HG02981 (cell line): ENCODE measurements at regions not wholly inside any gene's neighbourhood (a gene's known extent, or its start where the extent isn't known, plus 50 kb on each side); places are given as distances from the start of the nearest gene placed in this dataset.
"Not testable (repeated sequence)": the region's sequence is repeated elsewhere in the genome, so short reads cannot be mapped to it uniquely, and the experiment has no call there.

ENCODE experiments used
- ATAC-seq: cut with Tn5 transposase; IDR thresholded peaks from one replicate; pipeline ENCODE4 v1.9.1; 2021; ENCODE audit warnings: mild to moderate bottlenecking, moderate library complexity; ENCODE audit not compliant: unreplicated experiment

DNA sequence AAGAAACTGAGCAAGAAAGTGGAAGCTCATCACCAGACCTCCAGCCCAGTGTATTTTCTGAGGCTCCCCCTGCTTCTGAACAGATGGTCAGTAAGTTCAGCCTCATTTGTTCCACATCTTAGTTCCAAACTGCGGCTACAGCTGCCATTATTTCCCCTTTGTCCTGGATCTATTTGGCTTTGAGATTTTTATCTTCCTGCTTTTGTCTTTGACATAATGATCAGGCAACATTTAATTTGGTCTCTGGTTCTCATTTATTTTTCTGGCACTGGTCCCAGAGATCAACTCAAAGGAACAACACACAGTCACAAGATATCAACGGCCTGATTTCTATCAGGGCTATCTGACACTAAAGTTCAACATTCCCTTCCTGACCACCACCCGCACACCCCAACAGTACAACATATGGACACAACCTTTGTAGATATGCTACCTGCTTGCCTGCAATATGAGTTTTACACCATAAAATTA lies 137.5 kb downstream of the FAM76B start:
- ATAC-seq = no peak

DNA sequence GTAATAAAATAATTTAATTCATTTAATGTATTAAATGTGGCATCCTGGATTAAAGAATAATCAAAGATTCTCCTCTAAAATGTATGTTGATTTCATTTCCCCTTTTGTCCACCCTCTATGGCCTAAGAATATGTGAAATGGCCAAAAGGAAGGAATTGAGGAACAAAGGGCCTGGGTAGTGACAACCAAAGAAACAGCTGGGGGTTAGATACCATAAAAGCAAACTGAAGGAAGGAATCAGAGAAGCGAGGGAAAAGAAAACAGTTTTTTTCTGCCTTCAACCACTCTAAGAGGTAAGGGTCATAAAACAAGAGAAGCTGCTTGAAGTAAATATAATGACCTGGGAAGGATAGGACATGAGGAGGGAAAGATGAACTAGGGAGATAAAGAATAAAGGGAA lies 139.3 kb downstream of the FAM76B start:
- no peak for ATAC-seq

DNA sequence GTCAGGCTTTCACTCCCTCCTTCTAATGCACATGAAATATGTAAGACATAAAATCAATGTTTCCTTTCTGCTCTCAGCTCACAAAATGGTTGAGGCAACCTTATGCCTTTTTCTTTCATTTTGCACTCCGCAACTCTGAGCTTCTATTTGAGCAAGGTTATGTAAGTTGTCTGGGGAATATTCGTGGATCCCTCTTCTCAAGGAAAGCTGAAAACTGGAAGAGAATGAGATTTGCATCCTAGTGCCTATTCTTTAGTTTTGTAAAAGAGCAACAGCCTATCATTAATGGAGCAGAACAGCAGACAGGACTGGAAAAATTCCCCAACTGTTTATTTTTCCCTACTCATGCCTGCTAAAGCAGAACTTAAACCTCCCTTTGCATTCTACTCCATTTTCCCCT lies 141.7 kb downstream of the FAM76B start:
- ATAC-seq = no peak

DNA sequence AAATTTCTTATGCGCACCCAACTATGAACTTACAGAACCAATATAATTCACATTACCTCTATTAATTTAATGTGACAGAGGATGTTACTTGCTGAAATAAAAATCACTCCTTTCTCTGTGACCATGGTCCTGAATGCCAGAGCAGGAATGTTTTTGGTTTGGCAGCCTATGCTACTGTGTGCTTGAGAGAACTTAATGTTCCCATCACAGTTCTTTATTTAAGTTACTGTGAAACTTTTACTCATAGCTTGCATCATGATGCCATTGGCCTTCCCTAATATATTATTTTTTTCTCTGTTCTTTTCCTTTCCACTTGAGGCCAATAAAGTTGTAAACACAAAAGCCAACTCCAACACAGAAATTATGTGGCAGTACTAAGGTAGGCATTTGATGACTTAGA lies 142.2 kb downstream of the FAM76B start:
- no peak for ATAC-seq

DNA sequence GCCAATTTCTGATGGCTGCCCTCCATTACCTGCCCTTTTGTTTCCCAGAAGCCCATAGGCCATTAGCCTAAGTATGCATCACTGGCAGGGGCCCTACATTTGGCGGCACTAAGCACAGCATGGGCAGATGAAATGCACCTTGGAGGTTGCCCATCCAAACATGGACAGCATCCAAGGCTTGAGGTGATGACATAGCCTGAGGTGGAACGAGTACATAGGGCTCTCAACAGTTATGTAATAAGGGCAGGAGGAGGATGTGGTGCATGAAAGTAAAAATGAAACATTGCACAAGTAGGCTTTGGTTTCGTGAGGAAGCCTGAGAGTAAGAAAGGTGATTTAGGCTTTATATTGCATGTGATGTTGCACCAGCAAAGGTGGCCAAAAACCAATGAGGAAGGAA lies 148.1 kb downstream of the FAM76B start:
- ATAC-seq = peak; percentile 100

DNA sequence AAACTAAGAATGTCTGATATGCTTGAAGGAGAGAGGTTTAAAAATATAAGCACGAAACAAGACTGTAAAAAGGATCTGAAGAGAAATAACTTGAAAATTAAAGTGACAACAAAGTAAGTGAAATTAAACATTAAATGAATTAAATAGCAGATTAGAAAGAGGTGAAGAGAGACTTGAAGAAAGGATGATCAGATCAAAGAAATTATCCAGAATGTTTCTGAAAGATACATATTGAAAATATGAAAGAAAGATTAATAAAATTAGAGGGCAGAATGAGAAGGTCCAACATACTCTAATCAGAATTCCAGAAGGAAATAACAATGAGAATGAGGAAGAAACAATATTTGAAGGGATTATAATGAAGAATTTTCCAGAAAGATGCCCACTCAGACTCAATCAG lies 151.1 kb downstream of the FAM76B start:
- ATAC-seq = no peak

DNA sequence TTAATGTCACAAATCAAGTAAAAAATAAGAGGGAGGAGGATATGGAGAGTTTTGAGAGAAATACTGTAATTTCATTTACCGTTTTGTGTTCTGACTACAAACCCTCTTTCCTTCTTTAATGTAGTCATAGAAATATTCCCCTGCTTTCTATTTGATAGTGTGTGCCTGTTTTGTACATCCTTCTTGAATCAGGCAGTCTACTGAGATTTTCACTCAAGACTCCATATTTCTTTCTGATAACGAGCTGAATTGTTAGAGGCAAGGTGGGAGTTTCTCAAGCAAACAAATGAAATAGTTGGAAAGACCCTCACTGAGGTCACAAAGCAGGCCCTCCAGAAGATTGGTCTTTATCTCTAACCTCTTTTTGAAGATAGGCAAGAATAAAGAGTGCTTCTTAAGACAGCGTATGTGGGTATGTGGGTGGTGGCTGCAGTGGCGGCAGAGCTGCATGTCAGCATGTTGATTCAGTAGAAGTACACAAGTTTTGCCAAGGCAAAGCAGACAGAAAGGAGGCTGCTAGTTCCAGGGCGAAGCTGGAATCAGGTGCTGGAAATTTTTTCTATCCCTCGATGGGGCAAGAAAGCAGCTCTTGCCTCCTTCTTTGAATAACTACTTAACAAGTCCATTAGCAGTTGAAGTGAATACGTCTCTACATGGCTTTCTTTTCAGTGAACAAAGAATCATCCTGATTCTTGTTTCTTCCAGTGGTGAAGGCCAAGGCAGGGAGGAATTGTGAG lies 164.2 kb downstream of the FAM76B start:
- no peak for ATAC-seq

DNA sequence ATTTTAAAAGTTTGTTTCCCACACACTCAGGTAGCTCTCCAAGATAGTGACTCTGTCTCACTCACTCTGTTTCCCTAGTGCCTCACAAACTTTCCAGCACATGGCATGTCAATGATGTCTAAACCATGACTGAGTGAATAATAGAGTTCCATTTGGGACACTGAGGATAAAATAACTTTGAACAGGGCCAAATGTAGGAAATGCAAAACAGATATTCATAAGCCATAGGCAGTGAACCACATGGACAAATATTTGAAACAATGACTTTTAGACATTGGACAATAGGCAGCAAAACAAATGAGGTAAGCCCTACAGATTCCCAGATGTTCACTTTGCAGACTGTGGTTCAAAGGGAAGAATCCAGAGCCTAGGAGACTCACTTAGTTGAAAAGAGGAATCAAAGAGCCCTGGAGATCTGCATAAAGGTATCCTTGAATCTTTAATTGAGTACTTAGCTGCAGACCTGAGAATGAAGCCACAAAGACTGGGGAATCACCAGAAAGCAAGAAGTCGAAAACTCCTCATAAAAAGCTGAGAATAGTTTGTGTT lies 173.3 kb downstream of the FAM76B start:
- no peak for ATAC-seq

DNA sequence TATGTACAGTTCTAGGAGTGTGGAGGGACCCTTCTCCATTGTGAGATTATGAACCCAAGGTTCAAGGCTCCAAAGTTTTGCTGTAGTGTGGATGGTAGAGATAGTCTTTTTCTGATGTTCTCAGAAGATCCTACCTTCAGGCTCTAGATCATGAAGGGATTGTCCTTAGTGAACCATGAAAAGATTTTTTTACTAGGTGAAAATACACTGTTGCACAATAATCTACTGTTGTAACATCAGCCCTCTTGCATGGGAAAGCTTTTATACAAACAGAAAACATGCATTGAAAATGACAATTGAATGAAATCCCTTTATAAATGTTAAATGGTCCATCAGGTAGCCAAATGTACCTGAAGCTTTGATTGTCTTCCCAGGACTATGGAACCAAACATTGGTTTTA lies 177.8 kb downstream of the FAM76B start:
- no peak for ATAC-seq

DNA sequence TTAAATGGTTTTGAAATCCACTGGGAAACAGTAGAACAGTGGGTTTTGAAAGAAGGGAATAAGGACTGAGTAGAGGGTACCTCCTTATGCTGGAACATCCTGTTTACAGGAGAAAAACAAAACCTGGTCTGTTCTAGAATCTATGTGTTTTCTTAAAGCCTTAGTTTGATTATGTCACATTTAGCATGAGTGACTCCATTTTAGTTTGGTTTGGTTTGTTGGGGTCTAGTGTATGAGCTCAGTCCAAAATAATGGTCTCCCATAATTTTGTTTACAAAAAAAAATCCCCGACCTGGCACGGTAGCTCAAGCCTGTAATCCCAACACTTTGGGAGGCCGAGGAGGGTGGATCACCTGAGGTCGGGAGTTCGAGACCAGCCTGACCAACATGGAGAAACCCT lies 179.4 kb downstream of the FAM76B start:
- ATAC-seq = not testable (repeated sequence)

DNA sequence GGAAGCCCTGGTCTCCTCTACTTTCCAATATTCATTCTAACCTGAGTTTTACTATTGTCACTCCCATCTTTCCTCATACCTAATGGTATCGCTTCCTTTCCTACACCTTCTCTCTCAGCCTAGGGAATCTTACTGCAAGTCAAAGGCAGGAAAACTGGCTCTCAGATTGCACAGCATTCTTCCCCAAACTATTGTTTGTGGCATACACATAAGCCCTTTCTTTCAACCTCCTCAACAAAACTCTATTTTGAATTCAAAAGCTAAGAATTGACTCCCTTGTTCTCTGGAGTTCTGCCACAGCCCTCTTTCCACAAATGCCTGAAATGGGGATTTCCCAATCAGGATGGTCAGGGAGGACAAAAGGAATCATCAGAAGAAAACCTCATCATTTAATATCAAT lies 181.5 kb downstream of the FAM76B start:
- no peak for ATAC-seq

DNA sequence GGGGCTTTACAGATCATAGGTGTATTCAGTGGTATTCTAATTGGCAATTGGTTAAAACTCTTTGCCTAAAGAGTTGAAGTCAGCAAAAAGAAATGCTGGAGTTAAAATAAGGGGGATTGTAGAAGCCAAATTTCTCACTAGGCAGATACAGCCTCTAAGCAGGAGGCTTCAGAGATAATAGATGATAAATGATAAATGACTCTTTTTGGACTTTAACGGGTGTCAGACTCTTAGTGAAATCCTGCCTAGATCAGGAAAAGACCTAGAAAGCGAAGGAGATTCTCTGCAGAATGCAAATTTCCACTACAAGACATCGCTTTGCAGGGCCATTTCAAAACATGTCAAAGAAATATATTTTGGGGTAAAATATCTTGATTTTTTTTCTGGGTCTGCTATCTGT lies 182.8 kb downstream of the FAM76B start:
- no peak for ATAC-seq

DNA sequence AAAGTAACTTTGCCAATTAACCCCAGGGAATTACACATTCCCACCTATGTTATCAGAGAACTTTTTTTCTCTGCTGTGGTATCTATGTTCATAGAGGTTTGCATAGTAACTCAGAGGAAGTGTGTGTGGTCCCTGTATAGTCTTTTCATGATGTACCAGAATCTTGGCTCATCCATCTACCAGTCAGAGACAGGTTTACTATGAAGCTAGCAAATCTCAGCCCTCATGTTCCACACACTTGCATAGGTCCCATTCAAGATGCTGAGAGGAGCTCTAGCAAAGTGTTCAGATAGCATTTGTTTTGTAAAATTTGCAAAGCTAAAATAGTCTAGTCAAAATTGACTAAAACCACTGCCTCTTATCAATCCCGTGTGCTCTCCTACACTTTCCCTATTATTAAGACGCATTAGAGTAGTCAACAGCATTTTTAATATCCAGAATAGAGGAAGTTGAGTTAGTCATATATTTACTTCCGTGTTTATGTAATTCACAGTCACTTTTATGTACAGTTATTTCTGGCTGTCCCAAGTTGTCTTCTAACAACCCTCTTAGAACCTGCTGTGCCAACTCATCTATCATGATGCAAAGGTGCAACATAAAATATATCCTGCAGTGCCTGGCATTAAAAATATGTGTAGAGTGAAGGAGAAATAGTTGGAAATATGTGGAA lies 184.2 kb downstream of the FAM76B start:
- no peak for ATAC-seq

DNA sequence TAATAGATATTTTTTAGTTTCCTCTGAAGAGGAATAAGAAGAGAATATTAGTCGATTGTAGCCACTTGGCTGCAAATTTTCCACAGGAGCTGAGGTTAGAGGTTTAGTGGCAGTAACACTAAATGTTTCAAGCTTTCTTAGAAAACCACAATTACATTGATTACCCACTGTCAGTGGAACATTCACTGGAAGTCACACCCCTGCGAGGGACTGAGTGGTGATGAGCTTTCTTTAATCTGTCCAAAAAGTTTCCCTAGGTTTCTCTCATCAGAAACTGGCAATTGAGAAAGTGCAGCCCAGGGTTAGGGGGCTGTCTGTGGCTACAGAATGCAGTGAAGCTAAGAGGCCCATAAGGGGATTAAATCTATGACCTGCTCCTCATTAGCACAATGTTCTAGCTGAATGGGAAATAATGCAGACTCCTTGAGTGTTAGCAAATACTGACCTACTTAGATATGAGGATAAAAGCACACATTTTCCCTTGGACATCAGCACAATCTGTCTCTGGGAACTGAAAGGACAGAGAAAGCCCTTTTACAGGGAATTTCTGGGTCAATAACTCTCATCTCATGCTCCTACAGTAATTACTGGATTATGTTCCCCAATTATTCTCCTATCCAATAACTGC lies 189.5 kb downstream of the FAM76B start:
- ATAC-seq = no peak

DNA sequence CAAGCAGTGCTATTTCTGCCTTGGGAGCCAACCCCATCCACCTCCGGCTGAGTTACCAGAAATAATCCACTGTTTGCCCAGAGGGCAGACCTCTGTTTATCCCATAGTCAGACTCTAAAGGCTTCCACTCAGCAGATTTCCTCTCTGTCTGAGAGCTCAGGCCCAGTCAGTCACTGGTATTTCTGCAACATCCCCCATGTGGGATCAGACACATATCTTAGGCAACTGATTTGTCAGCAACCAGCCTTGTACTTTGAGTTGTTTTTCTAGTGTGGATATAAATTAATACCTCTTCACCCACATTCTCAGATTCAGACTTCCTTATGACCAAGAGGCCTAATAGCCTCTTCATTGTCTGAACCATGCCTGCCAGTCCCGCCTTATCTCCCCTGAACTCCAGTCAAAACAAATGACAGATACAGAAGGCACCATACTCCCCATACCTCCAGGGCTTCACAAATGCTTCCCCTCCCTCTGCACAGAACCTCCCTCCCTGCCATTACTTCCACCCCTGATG lies 193.6 kb downstream of the FAM76B start:
- ATAC-seq = no peak

DNA sequence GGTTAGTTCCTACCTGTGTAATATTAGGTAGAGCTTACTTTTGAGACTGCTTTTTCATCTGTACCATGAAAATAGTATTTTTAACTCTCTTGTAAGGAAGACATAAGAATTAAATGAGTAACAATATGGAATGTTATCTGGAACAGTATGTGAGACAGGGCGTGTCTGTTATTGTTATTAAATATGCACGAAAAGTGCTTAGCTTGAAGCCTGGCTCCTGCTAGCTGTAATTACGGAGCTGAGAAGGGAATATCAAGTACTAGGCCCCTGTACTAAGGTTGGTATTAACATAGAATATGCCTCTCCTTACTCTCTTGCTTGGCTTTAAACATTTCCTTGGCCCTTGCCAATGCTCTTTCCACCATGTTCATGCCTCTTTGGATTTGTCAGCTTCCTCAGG lies 194.0 kb downstream of the FAM76B start:
- no peak for ATAC-seq

DNA sequence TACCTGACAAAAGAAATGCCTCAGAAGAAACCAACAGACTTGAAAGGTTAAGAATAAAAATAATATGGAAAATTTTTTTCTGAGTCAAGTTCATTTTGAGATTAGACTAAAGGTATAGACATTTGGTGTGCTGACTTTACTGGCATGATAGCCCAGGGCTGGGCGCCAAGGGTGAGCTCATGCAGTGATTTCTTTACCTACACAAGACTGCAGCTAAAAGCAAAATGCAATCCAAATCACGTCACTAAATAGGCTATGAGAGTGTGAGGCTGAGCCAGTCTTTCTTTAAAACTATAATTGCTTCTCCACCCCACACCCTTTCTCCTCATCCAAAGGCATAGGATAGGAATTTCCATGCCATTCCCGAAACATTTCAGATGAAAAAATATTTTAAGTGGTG lies 196.5 kb downstream of the FAM76B start:
- ATAC-seq = no peak

DNA sequence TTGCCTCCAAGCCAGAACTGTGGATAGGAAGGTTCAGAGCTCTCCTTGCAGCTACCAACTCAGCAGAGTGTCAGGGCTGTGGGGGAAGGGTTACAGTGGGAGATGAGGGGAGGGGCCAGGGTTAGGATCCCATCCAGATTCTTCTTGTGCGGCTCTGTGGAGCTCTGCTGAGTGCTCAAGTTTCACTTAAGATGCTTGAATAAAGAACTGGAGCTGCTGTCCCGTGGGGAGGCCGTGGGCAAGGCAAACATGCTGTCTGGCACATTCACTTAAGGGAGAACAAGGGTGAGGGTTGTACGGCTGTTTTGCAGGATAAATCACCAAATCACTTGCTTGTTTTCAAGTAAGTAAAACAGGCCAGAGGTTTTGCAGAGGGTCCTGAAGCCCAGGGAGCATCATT lies 197.1 kb downstream of the FAM76B start:
- no peak for ATAC-seq

DNA sequence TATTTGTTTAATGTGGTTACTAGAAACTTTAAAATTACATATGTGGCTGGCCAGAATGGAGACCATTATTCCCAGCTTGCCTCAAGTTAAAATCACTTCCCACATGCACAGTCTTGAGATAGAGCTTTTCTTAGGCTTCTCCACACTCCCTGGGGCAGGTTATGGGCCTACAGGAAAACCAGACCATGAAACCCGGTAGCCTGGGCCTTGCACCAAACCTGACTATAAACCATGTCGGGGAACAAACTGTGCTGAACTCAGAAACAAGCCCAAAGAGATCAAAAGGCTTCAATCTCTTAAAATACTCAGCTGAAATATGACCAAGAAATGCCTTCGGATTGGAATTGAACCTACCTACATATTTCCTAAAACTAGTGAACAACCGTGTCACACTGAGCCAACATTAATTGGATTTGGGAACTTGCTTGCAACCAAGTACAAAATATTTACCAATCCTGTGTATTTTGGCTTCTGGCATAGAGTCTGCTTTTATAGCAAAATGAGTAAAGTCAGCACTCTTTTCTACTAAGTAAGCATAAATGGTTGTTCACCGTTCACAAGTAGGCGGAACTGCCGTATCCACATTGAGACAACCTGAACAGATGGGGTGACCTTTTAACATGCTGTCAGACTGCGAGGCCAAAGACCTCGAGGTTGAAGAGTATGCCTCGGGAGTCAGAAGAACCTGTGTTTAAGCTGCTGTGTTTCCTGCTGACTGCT lies 199.5 kb downstream of the FAM76B start:
- ATAC-seq = no peak

DNA sequence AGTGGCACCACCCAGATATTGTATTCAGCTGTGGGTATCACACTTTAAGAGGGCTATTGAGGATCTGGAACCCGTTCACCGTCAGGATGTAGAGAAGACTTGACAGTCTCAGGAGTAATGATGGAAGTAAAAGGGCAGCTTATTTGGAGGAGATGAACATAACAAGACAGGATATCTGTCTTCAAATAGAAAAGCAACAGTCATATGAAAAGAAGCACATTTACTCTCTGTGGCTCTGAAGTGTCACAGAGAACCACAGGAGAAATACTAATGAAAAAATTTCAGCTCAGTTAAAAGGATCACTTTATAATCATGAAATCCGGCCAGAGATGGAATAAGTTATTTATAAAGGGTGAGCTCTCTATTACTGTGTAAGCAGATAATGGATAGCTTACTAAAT lies 200.8 kb downstream of the FAM76B start:
- ATAC-seq = no peak

DNA sequence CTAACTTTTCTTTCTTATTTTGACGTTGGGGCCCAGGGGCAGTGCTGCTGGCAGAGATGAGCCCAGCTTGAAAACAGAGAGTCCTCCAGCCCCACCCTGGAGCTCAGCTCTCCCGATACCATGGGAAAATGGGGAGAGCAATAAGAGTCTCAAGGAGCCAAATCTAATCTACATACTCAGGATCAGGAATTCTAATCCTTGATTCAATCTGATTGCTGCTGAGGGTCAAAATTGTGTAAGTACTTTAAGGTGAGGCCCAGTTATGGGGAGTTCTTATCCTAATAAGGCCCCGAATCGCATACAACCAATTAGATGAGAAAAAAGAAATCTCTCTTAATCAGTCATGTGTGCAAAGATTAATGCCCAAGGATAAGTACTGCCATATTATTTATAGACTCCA lies 202.9 kb downstream of the FAM76B start:
- no peak for ATAC-seq
